ENCODE measurements at regions not wholly inside any gene's neighbourhood (a gene's known extent, or its start where the extent isn't known, plus 50 kb on each side); places are given as distances from the start of the nearest gene placed in this dataset.
A peak's percentile ranks its signal among the peaks of the same experiment; 100 is the strongest.

DNA sequence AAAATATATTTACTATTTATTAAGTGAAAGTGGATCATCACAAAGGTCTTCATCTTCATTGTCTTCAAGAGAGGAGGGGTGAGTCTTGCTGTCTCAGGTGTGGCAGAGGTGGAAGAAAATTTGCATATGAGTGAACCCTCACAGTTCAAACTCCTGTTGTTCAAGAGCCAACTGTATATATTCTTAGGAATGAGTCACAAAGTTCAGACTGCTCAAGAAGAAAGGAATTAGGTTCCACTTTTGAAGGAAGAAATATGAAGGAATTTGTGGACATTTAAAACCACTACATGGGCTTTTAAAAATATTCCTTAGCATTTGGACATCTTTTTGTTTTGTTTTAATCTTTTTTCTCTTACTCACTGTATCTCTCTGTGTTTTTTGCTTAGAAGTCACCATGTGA, 212.6 kb downstream of the INSIG2 start:
- no peak overlapping the region for H3K4me3 Mint-ChIP-seq (ENCODE audit: unreplicated experiment)
- Histone ChIP-seq H4K20me1 (ENCODE audit: insufficient read depth, low read length) (no peaks in the 10 kb centered on the region), H2AFZ (ENCODE audit: low read depth, low read length) (no peak overlapping the region), H3K9me3 (ENCODE audit: insufficient read depth, low read depth, low read length) (no peaks in the 10 kb centered on the region), H3K4me1 (ENCODE audit: insufficient read depth, low read length) (no peaks in the 10 kb centered on the region), H3K79me2 (ENCODE audit: insufficient read depth, low read length) (no peaks in the 10 kb centered on the region), H3K9ac (ENCODE audit: low read length) (no peak overlapping the region), H3K4me2 (ENCODE audit: low read length) (no peak overlapping the region), H3K4me3 (ENCODE audit: insufficient read depth, low read depth, low read length) (no peak overlapping the region), H3K27ac (ENCODE audit: low read depth, low read length) (no peak overlapping the region), H3K36me3 (ENCODE audit: insufficient read depth, low read length) (no peaks in the 10 kb centered on the region), H3K27me3 (ENCODE audit: insufficient read depth, low read length) (no peaks in the 10 kb centered on the region)
- peaks cover 5% of the 10 kb centered on the region for H3K4me1 Mint-ChIP-seq (ENCODE audit: low read depth, unreplicated experiment)
- no peak for TF ChIP-seq EZH2 (IDR thresholded peaks at IDR 0.05; ENCODE audit: insufficient read depth, low read length)
- TF ChIP-seq, protein P1, sequence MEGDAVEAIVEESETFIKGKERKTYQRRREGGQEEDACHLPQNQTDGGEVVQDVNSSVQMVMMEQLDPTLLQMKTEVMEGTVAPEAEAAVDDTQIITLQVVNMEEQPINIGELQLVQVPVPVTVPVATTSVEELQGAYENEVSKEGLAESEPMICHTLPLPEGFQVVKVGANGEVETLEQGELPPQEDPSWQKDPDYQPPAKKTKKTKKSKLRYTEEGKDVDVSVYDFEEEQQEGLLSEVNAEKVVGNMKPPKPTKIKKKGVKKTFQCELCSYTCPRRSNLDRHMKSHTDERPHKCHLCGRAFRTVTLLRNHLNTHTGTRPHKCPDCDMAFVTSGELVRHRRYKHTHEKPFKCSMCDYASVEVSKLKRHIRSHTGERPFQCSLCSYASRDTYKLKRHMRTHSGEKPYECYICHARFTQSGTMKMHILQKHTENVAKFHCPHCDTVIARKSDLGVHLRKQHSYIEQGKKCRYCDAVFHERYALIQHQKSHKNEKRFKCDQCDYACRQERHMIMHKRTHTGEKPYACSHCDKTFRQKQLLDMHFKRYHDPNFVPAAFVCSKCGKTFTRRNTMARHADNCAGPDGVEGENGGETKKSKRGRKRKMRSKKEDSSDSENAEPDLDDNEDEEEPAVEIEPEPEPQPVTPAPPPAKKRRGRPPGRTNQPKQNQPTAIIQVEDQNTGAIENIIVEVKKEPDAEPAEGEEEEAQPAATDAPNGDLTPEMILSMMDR (IDR thresholded peaks at IDR 0.05; ENCODE audit: insufficient read depth, low read depth, low read length) = no peak
- no peaks in the 10 kb centered on the region for H3K9me3 Mint-ChIP-seq (ENCODE audit: unreplicated experiment)
- peak; percentile 11 for DNase-seq (ENCODE audit: low read depth)
- no peak for FAIRE-seq
- H3K27me3 Mint-ChIP-seq (ENCODE audit: low read depth, unreplicated experiment) = peaks cover 10% of the 10 kb centered on the region
- peaks cover 2% of the 10 kb centered on the region for H3K36me3 Mint-ChIP-seq (ENCODE audit: low read depth, unreplicated experiment)
- no peak overlapping the region for H3K27ac Mint-ChIP-seq (ENCODE audit: unreplicated experiment)

DNA sequence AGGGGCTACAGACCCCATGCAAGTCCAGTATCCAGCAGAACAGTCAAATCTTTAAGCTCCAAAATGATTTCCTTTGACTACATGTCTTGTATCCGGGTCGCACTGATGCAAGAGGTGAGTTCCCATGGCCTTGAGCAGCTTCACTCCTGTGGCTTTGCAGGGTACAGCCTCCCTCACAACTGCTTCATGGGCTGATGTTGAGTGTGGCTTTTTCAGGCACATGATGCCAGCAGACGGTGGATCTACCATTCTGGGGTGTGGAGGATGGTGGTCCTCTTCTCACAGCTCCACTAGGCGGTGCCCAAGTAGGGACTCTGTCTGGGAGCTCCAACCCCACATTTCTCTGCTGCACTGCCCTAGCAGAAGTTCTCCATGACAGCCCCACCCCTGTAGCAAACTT, 208.4 kb downstream of the INSIG2 start:
- no peaks in the 10 kb centered on the region for H3K9me3 Mint-ChIP-seq (ENCODE audit: unreplicated experiment)
- FAIRE-seq (no peak), DNase-seq (ENCODE audit: low read depth) (no peak)
- H3K9me3 ChIP-seq (ENCODE audit: insufficient read depth, low read depth, low read length) = no peaks in the 10 kb centered on the region
- TF ChIP-seq, protein P1 (IDR thresholded peaks at IDR 0.05; ENCODE audit: insufficient read depth, low read depth, low read length) = no peak
- no peak for TF ChIP-seq EZH2 (IDR thresholded peaks at IDR 0.05; ENCODE audit: insufficient read depth, low read length)
- H3K4me1 Mint-ChIP-seq (ENCODE audit: low read depth, unreplicated experiment) = peaks cover 6% of the 10 kb centered on the region
- H3K4me3 Mint-ChIP-seq (ENCODE audit: unreplicated experiment) = no peak overlapping the region
- peaks cover 11% of the 10 kb centered on the region for H3K27me3 Mint-ChIP-seq (ENCODE audit: low read depth, unreplicated experiment)
- peaks cover 3% of the 10 kb centered on the region for H3K27me3 ChIP-seq (ENCODE audit: insufficient read depth, low read length)
- H3K27ac ChIP-seq (ENCODE audit: low read depth, low read length) = no peak overlapping the region
- H3K4me1 ChIP-seq (ENCODE audit: insufficient read depth, low read length) = no peaks in the 10 kb centered on the region
- H4K20me1 ChIP-seq (ENCODE audit: insufficient read depth, low read length) = no peaks in the 10 kb centered on the region
- H3K9ac ChIP-seq (ENCODE audit: low read length) = no peak overlapping the region
- H3K36me3 ChIP-seq (ENCODE audit: insufficient read depth, low read length) = no peaks in the 10 kb centered on the region
- H3K27ac Mint-ChIP-seq (ENCODE audit: unreplicated experiment) = no peak overlapping the region
- H3K4me2 ChIP-seq (ENCODE audit: low read length) = no peak overlapping the region
- no peak overlapping the region for H2AFZ ChIP-seq (ENCODE audit: low read depth, low read length)
- no peaks in the 10 kb centered on the region for H3K79me2 ChIP-seq (ENCODE audit: insufficient read depth, low read length)
- peaks cover 2% of the 10 kb centered on the region for H3K36me3 Mint-ChIP-seq (ENCODE audit: low read depth, unreplicated experiment)
- no peak overlapping the region for H3K4me3 ChIP-seq (ENCODE audit: insufficient read depth, low read depth, low read length)

DNA sequence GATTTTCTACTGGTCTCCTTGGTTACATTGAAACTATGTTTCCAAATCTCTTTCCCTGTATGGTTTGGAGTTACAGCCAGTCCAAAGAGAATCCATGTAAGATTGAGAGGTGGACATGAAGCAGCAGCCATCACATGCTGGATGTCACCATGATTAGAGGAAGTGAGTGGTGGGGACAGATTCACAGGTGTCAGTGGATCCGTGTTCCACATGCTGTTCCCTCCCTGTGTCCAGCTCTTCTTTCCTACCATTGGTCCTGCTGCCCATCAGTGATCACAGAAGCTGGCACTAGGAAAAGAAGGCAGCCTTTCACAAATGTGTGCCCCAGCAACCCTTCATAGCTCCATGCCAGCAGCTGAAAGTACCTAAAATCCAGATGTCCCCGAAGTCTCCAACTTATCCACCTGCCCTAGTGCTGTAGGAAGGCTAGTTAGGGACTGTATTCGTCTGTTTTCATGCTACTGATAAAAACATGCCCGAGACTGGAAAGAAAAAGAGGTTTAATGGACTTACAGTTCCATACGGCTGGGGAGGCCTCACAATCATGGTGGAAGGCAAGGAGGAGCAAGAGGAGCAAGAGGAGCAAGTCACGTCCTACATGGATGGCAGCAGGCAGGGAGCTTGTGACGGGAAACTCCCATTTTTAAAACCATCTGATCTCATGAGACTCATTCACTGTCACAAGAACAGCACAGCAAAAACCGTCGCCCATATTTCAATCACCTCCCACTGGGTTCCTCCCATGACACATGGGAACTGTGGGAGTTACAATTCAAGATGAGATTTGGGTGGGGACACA, 207.5 kb downstream of the INSIG2 start:
- Histone ChIP-seq H3K4me1 (ENCODE audit: insufficient read depth, low read length) (no peaks in the 10 kb centered on the region), H3K9me3 (ENCODE audit: insufficient read depth, low read depth, low read length) (no peaks in the 10 kb centered on the region), H3K4me2 (ENCODE audit: low read length) (no peak overlapping the region), H3K27ac (ENCODE audit: low read depth, low read length) (no peak overlapping the region), H3K36me3 (ENCODE audit: insufficient read depth, low read length) (no peaks in the 10 kb centered on the region), H3K4me3 (ENCODE audit: insufficient read depth, low read depth, low read length) (no peak overlapping the region), H4K20me1 (ENCODE audit: insufficient read depth, low read length) (no peaks in the 10 kb centered on the region), H2AFZ (ENCODE audit: low read depth, low read length) (no peak overlapping the region), H3K9ac (ENCODE audit: low read length) (no peak overlapping the region), H3K79me2 (ENCODE audit: insufficient read depth, low read length) (no peaks in the 10 kb centered on the region), H3K27me3 (ENCODE audit: insufficient read depth, low read length) (peaks cover 3% of the 10 kb centered on the region)
- no peak for FAIRE-seq
- Mint-ChIP-seq H3K36me3 (ENCODE audit: low read depth, unreplicated experiment) (peaks cover 2% of the 10 kb centered on the region), H3K27ac (ENCODE audit: unreplicated experiment) (no peak overlapping the region), H3K4me3 (ENCODE audit: unreplicated experiment) (no peak overlapping the region), H3K27me3 (ENCODE audit: low read depth, unreplicated experiment) (peaks cover 11% of the 10 kb centered on the region), H3K9me3 (ENCODE audit: unreplicated experiment) (no peaks in the 10 kb centered on the region), H3K4me1 (ENCODE audit: low read depth, unreplicated experiment) (peaks cover 3% of the 10 kb centered on the region)
- TF ChIP-seq, protein P1 (IDR thresholded peaks at IDR 0.05; ENCODE audit: insufficient read depth, low read depth, low read length) = no peak
- no peak for TF ChIP-seq EZH2 (IDR thresholded peaks at IDR 0.05; ENCODE audit: insufficient read depth, low read length)
- DNase-seq (ENCODE audit: low read depth) = no peak
